PC-9 (cell line): ENCODE measurements at regions not wholly inside any gene's neighbourhood (a gene's known extent, or its start where the extent isn't known, plus 50 kb on each side); places are given as distances from the start of the nearest gene placed in this dataset.

ENCODE experiments used
- BruUV-seq: library from RNA; stranded (reverse); fragments of 400-500 nt; replicated peaks from 2 replicates; lab custom pipeline; 2021; lab: Mats Ljungman, UMichigan
- CTCF ChIA-PET: fragments of 300-600 bp; sonication (Branson Sonifier 250); formaldehyde crosslinking; loops from one replicate; lab custom pipeline; 2022; ENCODE audit warnings: antibody characterized with exemption; lab: Charles Lee
- POLR2A ChIA-PET: fragments of 300-600 bp; sonication (Branson Sonifier 250); formaldehyde crosslinking; loops from one replicate; lab custom pipeline; 2022; ENCODE audit warnings: antibody characterized with exemption; ENCODE audit not compliant: unreplicated experiment; lab: Charles Lee
- DNase-seq, 2 experiments: peaks; one replicate each; pipeline versions ENCODE4 v3.0.0 to v3.0.0-alpha.2; 2015 to 2022; ENCODE audit warnings: mixed read lengths in 1 of 2
- H2AFZ ChIP-seq: fragments of 200-600 bp; sonication (generic); 2 replicates; pipeline ENCODE4 v1.8.1; 2017; ENCODE audit warnings: antibody characterized with exemption
- H3F3A ChIP-seq: fragments of 200-600 bp; sonication (generic); 2 replicates; pipeline ENCODE4 v1.8.1; 2017; ENCODE audit warnings: antibody characterized with exemption, mild to moderate bottlenecking, low read depth; ENCODE audit not compliant: insufficient read depth
- H3K27ac ChIP-seq: fragments of 200-600 bp; sonication (generic); 2 replicates; pipeline ENCODE4 v1.6.1; 2016; ENCODE audit warnings: mixed run types
- H3K27me3 ChIP-seq: fragments of 200-600 bp; sonication (generic); 2 replicates; pipeline ENCODE4 v1.6.1; 2016; ENCODE audit warnings: low read depth, mixed run types; ENCODE audit not compliant: insufficient read depth
- H3K36me3 ChIP-seq: fragments of 200-600 bp; sonication (generic); 2 replicates; pipeline ENCODE4 v1.6.1; 2016; ENCODE audit warnings: low read depth, mixed run types
- H3K4me1 ChIP-seq: fragments of 200-600 bp; sonication (generic); replicated peaks from 2 replicates; pipeline ENCODE4 v1.6.1; 2016; ENCODE audit warnings: mixed run types; ENCODE audit not compliant: insufficient read depth
- H3K4me2 ChIP-seq: fragments of 200-600 bp; sonication (generic); 2 replicates; pipeline ENCODE4 v1.6.1; 2017; ENCODE audit warnings: mixed run types
- H3K4me3 ChIP-seq: fragments of 200-600 bp; sonication (generic); 2 replicates; pipeline ENCODE4 v1.6.1; 2016; ENCODE audit warnings: mixed run types
- H3K79me2 ChIP-seq: fragments of 200-600 bp; sonication (generic); 2 replicates; pipeline ENCODE4 v1.6.1; 2017; ENCODE audit warnings: low read depth, mixed run types
- H3K9me2 ChIP-seq: fragments of 200-600 bp; sonication (generic); 2 replicates; pipeline ENCODE4 v1.8.1; 2017; ENCODE audit warnings: mild to moderate bottlenecking; ENCODE audit not compliant: insufficient read depth
- H3K9me3 ChIP-seq: fragments of 200-600 bp; sonication (generic); 2 replicates; pipeline ENCODE4 v1.8.1; 2016; ENCODE audit warnings: low read depth; ENCODE audit not compliant: insufficient read depth
- H4K20me1 ChIP-seq: fragments of 200-600 bp; sonication (generic); 2 replicates; pipeline ENCODE4 v1.8.1; 2017; ENCODE audit not compliant: insufficient read depth
- EZH2 ChIP-seq: fragments of 200-600 bp; sonication (generic); IDR thresholded peaks from 2 replicates; pipeline ENCODE4 v1.8.0; 2017; ENCODE audit warnings: antibody characterized with exemption, low read depth
- intact Hi-C: fragments of 100-400 bp; cut with micrococcal nuclease; formaldehyde crosslinking; loops from one replicate; pipeline ENCODE4 v1.10.0; 2022; ENCODE audit not compliant: unreplicated experiment
- TF ChIP-seq, protein P1 (sequence below): fragments of 200-600 bp; sonication (generic); conservative IDR thresholded peaks from 2 replicates; pipeline ENCODE4 v1.6.1; 2017; ENCODE audit warnings: mixed run types, antibody characterized with exemption, mild to moderate bottlenecking, moderate library complexity

DNA sequence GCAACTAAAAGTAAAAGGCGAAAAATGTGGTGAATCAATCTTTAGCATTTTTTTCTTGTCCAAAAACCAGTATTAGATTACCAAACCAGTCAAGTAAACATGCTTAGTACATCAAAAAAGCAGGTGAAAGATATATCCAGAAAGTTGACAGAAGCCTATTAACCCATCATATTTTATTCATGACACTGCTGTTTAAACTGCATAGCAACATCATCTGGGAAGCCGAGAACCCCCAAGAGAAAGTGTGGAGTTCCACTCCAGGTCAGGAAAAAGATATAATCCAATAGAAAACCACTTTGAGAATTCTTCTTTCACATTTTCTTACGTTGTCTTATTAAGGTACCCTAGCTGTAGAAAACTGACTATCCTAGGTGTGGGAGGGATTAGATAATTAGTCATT, 466.8 kb upstream of the CDH8 start:
- DNase-seq = no peak
- no peaks in the 10 kb centered on the region for H3K27me3 ChIP-seq
- no peaks in the 10 kb centered on the region for H4K20me1 ChIP-seq
- no peaks in the 10 kb centered on the region for H3K36me3 ChIP-seq
- CTCF ChIA-PET = no interaction called here
- no peak overlapping the region for H3K27ac ChIP-seq
- no TSS peak for BruUV-seq
- H3K9me3 ChIP-seq = no peaks in the 10 kb centered on the region
- H2AFZ ChIP-seq = no peak overlapping the region
- POLR2A ChIA-PET = interaction anchor here (0.8 kb wide), 1 partner anchor 129 kb away, joined by 6 read pairs; no protein-coding TSS in a partner anchor
- intact Hi-C loops = no loop called here
- H3K4me1 ChIP-seq = no peaks in the 10 kb centered on the region
- no peaks in the 10 kb centered on the region for H3K79me2 ChIP-seq
- no peak overlapping the region for H3K4me2 ChIP-seq
- no peak overlapping the region for H3K4me3 ChIP-seq
- no peaks in the 10 kb centered on the region for H3F3A ChIP-seq
- no peaks in the 10 kb centered on the region for H3K9me2 ChIP-seq
- TF ChIP-seq, protein P1, sequence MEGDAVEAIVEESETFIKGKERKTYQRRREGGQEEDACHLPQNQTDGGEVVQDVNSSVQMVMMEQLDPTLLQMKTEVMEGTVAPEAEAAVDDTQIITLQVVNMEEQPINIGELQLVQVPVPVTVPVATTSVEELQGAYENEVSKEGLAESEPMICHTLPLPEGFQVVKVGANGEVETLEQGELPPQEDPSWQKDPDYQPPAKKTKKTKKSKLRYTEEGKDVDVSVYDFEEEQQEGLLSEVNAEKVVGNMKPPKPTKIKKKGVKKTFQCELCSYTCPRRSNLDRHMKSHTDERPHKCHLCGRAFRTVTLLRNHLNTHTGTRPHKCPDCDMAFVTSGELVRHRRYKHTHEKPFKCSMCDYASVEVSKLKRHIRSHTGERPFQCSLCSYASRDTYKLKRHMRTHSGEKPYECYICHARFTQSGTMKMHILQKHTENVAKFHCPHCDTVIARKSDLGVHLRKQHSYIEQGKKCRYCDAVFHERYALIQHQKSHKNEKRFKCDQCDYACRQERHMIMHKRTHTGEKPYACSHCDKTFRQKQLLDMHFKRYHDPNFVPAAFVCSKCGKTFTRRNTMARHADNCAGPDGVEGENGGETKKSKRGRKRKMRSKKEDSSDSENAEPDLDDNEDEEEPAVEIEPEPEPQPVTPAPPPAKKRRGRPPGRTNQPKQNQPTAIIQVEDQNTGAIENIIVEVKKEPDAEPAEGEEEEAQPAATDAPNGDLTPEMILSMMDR = no peak
- TF ChIP-seq EZH2 = no peak

DNA sequence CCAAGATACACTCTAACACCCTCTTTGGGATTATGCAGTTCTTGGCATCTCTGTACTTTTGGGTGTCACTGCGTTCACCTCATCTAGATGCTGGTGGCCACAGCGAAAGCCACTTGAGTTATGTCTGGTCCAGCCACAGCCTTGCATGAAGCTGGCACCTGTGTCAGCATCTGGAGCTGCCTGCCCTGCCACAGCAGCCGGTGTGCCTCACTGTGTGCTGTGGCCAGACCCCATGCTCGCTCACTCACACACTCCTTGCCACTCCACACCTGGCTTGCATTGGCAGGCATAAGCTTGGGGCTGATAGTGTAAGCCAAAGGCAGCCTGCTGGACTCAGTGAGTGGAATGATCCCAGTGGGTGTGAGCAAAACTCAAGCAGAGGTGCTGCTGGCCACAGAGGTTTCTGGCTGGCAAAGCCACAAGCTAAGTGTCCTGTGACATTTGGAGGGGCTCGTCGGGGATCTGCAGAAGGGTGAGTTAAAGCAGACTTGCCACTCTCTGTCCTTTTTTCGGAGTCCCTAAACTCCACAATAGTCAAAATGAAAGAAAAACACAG, 442.7 kb upstream of the CDH8 start:
- H3K9me3 ChIP-seq = no peaks in the 10 kb centered on the region
- TF ChIP-seq, protein P1 = no peak
- no peak for TF ChIP-seq EZH2
- no peaks in the 10 kb centered on the region for H3K9me2 ChIP-seq
- intact Hi-C loops = no loop called here
- H3K36me3 ChIP-seq = no peaks in the 10 kb centered on the region
- no peaks in the 10 kb centered on the region for H3K79me2 ChIP-seq
- no peak for DNase-seq
- no TSS peak for BruUV-seq
- no peaks in the 10 kb centered on the region for H3K4me1 ChIP-seq
- no peak overlapping the region for H3K4me3 ChIP-seq
- POLR2A ChIA-PET = no interaction called here
- no peaks in the 10 kb centered on the region for H3K27me3 ChIP-seq
- CTCF ChIA-PET = no interaction called here
- H3K4me2 ChIP-seq = no peak overlapping the region
- no peak overlapping the region for H3K27ac ChIP-seq
- no peak overlapping the region for H2AFZ ChIP-seq
- no peaks in the 10 kb centered on the region for H4K20me1 ChIP-seq
- H3F3A ChIP-seq = no peaks in the 10 kb centered on the region

DNA sequence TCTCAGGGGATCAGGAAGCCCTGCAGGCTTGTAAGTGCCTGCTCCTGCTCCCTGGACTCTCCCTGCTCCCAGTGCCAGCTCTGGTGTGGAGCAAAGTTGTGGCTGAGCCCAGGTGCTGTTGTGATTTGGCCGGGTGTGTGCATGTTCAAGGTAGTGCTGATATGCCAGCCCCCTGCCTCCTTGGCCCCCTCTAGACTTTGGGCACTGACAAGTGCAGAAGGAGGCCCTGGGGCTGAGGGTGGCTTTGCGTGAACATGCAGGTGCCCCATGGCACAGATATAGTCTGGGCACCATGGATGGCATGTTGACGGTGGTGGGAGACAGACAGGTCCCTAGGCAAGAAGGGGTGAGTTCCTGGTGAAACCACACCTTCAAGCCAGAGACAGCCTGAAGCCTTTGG, 441.6 kb upstream of the CDH8 start:
- BruUV-seq = no TSS peak
- no peak overlapping the region for H3K4me2 ChIP-seq
- H3K4me1 ChIP-seq = no peaks in the 10 kb centered on the region
- H2AFZ ChIP-seq = no peak overlapping the region
- intact Hi-C loops = no loop called here
- no peaks in the 10 kb centered on the region for H3K27me3 ChIP-seq
- no peaks in the 10 kb centered on the region for H3F3A ChIP-seq
- no peak for DNase-seq
- no peak overlapping the region for H3K4me3 ChIP-seq
- no peak overlapping the region for H3K27ac ChIP-seq
- no peaks in the 10 kb centered on the region for H3K79me2 ChIP-seq
- no peak for TF ChIP-seq EZH2
- TF ChIP-seq, protein P1 = no peak
- no peaks in the 10 kb centered on the region for H4K20me1 ChIP-seq
- ChIA-PET CTCF (no interaction called here), POLR2A (no interaction called here)
- no peaks in the 10 kb centered on the region for H3K9me3 ChIP-seq
- H3K9me2 ChIP-seq = no peaks in the 10 kb centered on the region
- H3K36me3 ChIP-seq = no peaks in the 10 kb centered on the region
